Hippocampal formation (tissue), 2 donors: ENCODE measurements at regions not wholly inside any gene's neighbourhood (a gene's known extent, or its start where the extent isn't known, plus 50 kb on each side); places are given as distances from the start of the nearest gene placed in this dataset.
A peak's percentile ranks its signal among the peaks of the same experiment; 100 is the strongest.

Experiments used
- DNase-seq, 2 donors: peaks; one replicate each; lab custom pipeline; 2025; lab: John Stamatoyannopoulos, UW

- DNase-seq = no peak
Observed at GRCh38 chr16:64165368-64165767, 956.5 kb downstream of the CDH11 start.

- DNase-seq = no peak
Observed at GRCh38 chr16:64162613-64163375, 959.1 kb downstream of the CDH11 start.

GRCh38 chr16:64159976-64160375 is 961.9 kb downstream of the CDH11 start:
- no peak for DNase-seq

- DNase-seq = no peak
Observed at GRCh38 chr16:64158941-64159588, 962.8 kb downstream of the CDH11 start.

GRCh38 chr16:64153718-64154117 is 968.1 kb downstream of the CDH11 start:
- no peak for DNase-seq

- no peak for DNase-seq
Observed at GRCh38 chr16:64151990-64152767, 969.7 kb downstream of the CDH11 start.

GRCh38 chr16:64150193-64150592 is 971.7 kb downstream of the CDH11 start:
- no peak for DNase-seq

- no peak for DNase-seq
Observed at GRCh38 chr16:64149756-64150155, 972.1 kb downstream of the CDH11 start.

- no peak for DNase-seq
Observed at GRCh38 chr16:64148356-64148755, 973.5 kb downstream of the CDH11 start.

- no peak for DNase-seq
Observed at GRCh38 chr16:64147941-64148340, 973.9 kb downstream of the CDH11 start.

GRCh38 chr16:64144617-64145016 is 977.2 kb downstream of the CDH11 start:
- DNase-seq = no peak

- no peak for DNase-seq
Observed at GRCh38 chr16:64138621-64139020, 983.2 kb downstream of the CDH11 start.

- DNase-seq = no peak
Observed at GRCh38 chr16:64138006-64138405, 983.9 kb downstream of the CDH11 start.

- DNase-seq = no peak
Observed at GRCh38 chr16:64136743-64137142, 985.1 kb downstream of the CDH11 start.

GRCh38 chr16:64136314-64136713 is 985.5 kb downstream of the CDH11 start:
- no peak for DNase-seq

GRCh38 chr16:64133366-64133765 is 988.5 kb downstream of the CDH11 start:
- no peak for DNase-seq

GRCh38 chr16:64132759-64133361 is 989.0 kb downstream of the CDH11 start:
- peak in 1 of 2 donors; percentile 5 for DNase-seq

- DNase-seq = no peak
Observed at GRCh38 chr16:64132190-64132589, 989.7 kb downstream of the CDH11 start.

- no peak for DNase-seq
Observed at GRCh38 chr16:64131423-64131822, 990.4 kb downstream of the CDH11 start.

GRCh38 chr16:64130140-64130539 is 991.7 kb downstream of the CDH11 start:
- no peak for DNase-seq

- DNase-seq = no peak
Observed at GRCh38 chr16:64122177-64122576, 999.7 kb downstream of the CDH11 start.

- no peak for DNase-seq
Observed at GRCh38 chr16:64121473-64121872, 1000.4 kb downstream of the CDH11 start.
